ENCODE measurements at regions not wholly inside any gene's neighbourhood (a gene's known extent, or its start where the extent isn't known, plus 50 kb on each side); places are given as distances from the start of the nearest gene placed in this dataset.

DNA sequence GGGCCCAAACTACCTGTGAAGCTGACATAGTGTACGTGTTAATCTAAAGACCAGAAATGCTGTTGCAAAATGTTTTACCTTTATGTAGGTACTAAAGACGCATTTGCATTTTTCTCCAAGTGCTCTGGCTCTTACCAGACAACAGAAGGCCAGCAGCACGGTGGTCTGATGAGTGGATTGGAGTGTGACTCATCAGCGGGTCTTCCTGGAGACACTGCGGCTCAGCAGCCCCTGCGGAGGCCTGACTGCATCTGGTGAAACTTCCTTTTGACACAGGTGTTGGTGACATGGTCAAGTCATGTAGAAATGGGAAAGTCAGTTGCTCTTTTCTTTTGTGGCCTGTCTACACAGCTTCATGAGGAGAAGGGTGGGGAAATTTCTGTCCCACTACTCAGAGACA, 723.6 kb downstream of the INHBA start:
- in situ Hi-C loops (cut with MboI; ENCODE audit: low sequenced_read_pairs): no loop called here

DNA sequence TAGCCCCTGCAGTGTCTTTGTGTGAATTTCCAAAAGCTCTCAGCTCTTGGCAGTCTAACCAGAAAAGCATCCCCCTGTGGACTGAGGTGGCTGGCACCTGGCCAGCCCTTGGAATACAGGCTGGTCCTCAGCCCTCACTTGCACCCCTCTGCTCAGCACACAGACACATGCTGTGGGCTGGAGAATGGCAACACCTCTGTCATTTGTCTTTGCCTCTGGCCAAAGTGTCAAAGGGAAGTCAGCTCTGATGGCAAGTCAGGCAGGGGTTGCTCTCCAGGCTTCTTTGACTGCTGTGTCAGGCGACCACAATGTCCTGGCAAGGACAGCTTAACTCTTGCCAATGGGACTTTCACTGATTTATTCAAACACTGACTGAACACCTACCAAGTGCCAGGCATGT, 724.8 kb downstream of the INHBA start:
- in situ Hi-C loops (cut with MboI; ENCODE audit: low sequenced_read_pairs): no loop called here

DNA sequence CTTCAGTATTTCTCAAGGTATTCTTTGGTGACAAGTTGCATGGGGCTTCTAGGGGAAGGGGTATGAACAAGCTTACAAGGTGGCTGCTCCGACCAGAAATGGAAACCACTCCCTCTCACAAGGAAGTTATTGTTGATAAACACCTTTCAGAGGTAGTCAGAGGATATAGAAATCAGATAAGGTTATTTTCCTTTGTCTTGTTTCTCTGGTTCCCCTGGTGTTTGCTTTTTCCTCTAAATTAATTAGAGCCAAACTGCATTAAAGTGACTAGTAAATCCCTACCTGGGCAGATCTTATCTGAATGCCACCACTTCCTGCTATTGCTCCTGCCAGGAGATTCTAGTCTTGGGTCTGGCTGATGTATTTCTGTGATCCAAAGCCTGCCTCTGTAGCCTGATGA, 725.4 kb downstream of the INHBA start:
- in situ Hi-C loops (cut with MboI; ENCODE audit: low sequenced_read_pairs): no loop called here

DNA sequence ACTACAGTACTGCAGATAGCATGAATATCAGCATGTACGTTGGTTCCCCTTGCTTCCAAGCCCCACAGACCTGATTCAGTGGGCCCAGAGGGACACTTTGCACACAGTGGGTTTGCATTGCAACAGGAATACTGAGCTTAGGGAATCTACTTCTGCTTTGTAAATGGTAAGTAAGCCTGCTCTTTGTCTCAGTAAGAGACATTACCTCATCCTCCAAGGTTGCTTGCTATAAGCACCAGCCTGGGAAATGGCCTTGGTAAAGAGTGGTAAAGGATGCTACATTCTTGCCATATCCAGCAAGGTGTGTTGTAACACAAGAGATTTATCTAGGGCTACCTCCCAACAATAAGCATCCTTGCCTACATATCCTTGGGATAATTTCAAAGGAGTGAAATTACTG, 730.5 kb downstream of the INHBA start:
- in situ Hi-C loops (cut with MboI; ENCODE audit: low sequenced_read_pairs): no loop called here

DNA sequence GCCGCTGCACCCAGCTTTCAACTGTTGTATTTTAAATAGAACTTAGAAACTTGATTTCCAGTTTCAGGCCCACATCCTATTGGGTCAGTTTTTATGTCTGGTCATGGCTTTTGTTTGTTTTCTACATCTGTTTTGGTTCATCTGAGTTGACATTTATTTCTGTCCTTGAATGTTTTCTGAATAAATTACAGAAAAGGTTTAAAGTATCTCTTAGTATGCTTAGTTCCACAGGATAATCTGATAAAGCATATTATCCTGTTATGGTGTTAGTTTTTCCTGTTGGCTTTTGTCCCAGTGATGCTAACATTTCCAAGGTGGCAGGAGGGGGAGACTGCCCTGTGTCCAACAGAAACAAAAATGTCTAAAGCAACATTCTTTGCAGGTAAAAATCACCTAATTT, 733.2 kb downstream of the INHBA start:
- in situ Hi-C loops (cut with MboI; ENCODE audit: low sequenced_read_pairs): no loop called here

DNA sequence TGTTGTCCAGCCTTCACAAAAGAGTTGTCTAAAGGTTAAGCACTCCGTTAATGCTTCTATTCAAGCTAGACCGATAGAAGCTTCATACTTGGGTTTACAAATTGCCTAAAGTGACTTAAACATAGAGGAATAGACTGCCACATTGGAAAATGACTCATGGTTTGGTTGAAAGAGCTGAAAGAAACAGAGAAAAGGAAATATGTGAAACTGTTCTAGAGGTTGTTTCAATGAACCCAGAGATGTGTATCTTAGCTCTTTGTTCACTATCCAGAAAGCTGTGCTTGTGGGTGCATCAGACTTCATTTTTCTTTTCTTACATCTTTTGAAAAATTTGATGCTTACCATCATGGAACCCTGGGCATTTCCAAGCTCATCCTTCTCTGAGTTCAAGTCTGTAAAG, 736.2 kb downstream of the INHBA start:
- in situ Hi-C loops (cut with MboI; ENCODE audit: low sequenced_read_pairs): no loop called here

DNA sequence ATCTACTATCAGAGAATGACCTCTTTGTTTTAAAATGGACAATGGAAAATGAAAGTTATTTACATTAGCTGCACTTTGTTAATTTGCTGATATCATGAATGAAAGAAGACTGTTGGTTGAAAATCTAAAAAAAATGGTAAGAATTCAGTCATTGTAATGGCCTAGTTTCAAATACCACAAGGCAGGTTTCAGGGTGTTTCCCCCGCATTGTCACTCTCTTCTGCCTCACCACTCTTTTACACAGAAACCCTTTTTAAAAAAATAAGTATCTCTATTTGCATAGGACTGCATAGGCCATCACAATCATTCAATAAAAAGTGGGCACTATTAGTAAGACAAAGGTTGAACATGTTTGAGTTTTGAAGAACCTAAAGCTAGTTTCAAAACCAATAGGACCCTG, 737.1 kb downstream of the INHBA start:
- in situ Hi-C loops (cut with MboI; ENCODE audit: low sequenced_read_pairs): no loop called here

DNA sequence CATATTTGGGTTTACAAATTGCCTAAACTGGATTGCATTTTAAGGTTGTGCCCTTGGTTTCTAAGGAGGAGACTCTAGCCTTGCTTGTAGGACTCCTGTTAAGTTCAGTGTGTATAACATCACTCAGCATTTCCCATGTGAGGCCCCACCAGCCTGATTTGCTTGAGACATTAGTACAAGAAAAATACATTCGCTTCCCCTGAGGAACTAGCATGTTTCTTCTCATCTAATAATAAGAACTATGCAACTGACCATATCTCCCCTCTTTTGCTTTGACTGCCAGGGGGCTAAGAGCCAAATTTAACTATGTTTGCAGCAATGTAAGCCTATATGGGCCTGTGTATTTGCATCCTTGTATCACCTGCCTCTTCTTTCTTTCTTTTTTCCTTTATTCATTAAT, 737.9 kb downstream of the INHBA start:
- in situ Hi-C loops (cut with MboI; ENCODE audit: low sequenced_read_pairs): no loop called here

DNA sequence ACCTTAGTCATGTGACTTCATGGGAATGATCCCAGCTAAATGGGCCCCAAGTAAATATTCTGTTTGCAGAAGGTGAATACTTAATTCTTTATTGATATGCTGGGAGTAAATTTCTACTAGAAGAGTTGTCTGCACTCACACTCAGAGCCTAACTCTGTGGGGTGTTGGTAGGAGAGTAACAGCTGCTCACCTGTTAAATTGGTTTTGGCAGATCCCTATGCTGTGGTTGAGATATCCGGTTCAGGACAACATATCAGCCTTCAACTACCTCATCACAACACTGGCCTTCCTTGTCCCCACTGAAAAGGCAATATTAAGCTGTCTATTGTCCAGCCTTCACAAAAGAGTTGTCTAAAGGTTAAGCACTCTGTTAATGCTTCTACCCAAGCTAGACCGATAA, 738.3 kb downstream of the INHBA start:
- in situ Hi-C loops (cut with MboI; ENCODE audit: low sequenced_read_pairs): no loop called here

DNA sequence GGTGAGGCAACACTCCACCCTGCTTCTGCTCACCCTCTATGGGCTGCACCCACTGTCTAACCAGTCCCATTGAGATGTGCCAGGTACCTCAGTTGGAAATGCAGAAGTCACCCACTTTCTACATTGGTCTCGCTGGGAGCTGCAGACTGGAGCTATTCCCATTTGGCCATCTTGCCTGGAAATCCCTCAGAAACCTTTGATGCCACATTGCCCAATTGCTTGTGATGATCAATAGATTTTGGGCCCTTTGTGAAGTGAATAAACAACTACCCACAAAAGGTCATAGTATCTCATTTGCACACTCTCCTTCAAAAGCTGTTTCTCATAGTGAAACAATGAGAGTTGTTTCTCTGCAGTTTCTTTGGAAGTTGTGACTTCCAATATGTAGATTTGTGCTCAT, 742.9 kb downstream of the INHBA start:
- in situ Hi-C loops (cut with MboI; ENCODE audit: low sequenced_read_pairs): no loop called here

DNA sequence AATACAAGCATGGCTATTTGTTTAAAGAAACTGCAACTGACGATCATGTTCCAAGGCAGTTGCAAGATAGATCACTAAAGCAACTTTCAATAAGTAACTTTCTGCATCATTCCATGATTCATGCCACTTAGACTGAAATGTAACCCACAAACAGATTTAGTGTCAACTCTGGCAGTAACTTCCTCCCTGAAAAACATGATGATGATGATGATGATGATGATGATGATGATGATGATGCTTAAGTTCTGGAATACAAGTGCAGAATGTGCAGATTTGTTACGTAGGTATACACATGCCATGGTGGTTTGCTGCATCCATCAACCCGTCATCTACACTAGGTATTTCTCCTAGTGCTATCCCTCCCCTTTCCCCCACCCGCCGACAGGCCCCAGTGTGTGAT, 754.7 kb downstream of the INHBA start:
- in situ Hi-C loops (cut with MboI; ENCODE audit: low sequenced_read_pairs): no loop called here

DNA sequence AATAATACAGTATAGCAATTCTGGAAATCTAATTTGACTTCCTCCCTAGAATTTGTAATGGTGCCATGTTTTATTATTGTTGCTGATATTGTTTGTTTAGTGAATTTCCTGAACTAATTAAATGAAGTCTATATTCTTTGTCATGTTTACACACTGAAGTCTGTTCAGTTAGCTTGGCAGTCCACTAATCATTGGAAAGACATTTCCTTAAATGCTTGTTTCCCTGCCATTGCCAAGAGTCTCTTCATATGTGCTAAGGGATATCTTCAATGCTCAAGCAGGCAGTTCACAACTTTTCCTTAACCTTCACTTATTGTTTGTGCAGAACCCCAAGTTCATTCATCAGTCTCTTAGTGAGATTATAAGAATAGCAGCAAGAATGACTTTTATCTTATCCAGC, 755.3 kb downstream of the INHBA start:
- in situ Hi-C loops (cut with MboI; ENCODE audit: low sequenced_read_pairs): no loop called here

DNA sequence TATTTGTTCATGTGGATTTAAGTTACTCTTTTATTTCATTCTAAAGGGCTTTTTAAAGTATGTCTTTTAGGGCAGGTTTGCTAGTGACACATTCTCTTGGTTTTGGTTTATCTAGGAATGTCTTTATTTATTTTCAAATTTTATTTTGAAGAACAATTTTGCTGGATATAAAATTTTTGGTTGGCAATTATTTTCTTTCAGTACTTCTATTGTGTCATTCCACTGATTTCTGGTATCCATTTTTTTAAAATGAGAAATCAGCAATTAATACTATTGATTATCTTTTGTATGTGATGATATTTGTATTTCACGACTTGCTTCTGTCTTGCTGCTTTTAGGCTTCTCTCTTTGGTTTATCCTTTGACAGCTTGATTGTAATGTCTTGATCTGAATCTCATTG, 756.3 kb downstream of the INHBA start:
- in situ Hi-C loops (cut with MboI; ENCODE audit: low sequenced_read_pairs): no loop called here

DNA sequence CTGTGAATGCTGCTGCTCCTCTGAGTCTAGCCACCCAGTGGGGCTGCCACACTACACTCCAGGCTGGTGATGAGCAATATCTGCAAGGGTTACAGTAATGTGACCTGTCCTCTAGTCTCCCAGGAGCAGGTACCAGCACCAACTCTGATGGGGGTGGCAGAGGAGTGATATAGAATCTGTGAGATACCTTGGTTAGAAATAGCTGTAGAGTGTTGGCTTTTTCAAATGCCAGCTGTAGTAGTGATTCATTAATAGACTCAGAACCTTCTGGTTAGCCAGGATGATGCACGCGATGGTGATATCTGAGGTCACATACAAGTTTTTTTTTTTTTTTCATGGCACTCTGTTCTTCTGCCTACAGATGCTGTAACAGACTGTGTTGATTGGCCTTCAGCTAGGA, 757.1 kb downstream of the INHBA start:
- in situ Hi-C loops (cut with MboI; ENCODE audit: low sequenced_read_pairs): no loop called here

DNA sequence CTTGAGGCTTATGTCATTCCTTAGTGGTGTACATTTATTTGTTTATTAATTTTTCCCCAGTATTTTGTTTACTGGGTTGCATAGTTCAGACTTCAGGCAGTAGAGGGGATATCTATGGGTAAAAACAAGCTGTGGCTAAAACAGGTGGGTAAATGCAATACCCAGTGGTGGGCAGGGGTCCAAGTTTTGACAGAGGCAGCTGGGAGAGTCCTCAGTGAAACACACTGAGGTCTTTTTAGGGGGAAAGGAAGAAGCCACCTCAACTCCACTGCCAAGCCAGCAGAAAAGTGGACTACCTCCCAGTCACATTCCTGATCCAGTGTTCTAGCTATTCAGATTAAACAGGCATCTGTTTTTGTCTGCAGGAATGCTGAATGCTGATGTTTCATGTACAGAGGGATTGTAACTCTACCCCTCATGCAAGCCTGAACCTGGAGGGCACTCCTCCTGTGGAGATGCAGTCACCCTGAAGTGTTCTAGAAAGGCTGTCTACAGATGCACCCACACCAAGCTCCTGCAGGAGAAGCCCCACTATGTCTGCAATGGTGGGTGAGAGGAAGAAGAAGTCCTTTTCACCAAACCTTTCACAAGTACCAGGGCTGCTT, 757.8 kb downstream of the INHBA start:
- in situ Hi-C loops (cut with MboI; ENCODE audit: low sequenced_read_pairs): no loop called here

DNA sequence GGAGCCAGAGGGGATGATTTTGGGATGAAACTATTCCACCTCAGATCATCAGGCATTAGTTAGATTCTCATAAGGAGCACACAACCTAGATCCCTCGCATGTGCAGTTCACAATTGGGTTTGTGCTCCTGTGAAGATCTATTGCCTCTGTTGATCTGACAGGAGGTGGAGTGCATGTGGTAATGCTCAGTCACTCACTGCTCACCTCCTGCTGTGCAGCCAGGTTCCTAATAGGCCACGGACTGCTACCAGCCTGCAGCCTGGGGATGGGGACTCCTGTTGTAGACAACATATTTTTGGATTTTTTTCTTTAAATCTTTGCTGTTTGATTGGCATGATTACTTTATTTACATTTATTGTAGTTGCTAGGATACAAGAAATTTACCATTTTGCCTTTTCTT, 765.0 kb downstream of the INHBA start:
- in situ Hi-C loops (cut with MboI; ENCODE audit: low sequenced_read_pairs): no loop called here

DNA sequence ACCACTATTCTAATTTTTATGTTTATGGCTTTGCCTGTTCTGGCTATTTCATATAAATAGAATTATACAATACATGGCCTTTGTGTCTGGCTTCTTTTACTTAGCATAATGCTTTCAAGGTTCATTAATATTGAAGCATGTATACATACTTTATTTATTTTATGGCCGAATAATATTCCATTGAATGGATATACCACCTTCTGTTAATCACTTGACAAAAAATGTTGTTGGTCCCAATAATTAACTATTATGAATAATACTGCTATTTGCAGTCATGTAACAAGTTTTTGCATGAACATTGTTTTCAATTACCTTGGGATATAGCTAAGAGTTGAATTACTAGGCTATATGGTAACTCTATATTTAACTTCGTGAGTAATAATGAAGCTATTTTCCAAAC, 767.5 kb downstream of the INHBA start:
- in situ Hi-C loops (cut with MboI; ENCODE audit: low sequenced_read_pairs): no loop called here

DNA sequence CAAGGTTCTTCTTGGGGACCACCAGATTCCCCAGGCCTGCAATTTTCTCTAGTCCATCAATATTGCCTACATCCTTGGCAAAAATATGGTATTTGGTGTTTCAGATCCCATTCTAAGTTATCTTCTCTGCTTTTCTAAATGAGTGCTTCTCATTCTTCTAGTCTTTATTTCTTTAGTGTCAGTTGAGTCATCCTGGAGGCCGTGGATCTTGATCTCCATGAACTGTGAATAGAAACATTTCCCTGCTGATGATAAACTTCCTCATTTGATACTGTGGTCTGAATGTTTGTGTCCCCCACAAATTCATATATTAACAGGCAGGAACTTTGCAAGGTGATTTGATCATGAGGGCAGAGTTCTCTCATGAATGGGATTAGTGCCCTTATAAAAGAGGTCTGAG, 779.3 kb downstream of the INHBA start:
- in situ Hi-C loops (cut with MboI; ENCODE audit: low sequenced_read_pairs): no loop called here

DNA sequence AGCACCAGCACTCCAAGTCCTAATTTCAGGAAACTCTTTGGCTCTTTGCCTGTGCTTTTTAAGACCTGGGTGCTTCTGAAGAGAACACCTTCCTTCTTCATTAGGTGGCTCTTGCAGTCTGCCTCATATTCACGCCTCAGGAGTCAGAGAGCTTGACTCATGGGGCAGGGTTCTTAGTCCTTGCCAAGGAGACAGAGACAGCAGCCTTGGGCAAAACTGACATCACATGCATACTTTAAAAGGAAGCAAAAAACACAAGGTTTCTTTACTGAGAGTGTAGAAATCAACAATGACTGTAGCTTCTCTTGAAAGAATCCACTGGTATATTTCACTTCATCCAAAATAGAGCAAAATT, 780.6 kb downstream of the INHBA start:
- in situ Hi-C loops (cut with MboI; ENCODE audit: low sequenced_read_pairs): no loop called here

DNA sequence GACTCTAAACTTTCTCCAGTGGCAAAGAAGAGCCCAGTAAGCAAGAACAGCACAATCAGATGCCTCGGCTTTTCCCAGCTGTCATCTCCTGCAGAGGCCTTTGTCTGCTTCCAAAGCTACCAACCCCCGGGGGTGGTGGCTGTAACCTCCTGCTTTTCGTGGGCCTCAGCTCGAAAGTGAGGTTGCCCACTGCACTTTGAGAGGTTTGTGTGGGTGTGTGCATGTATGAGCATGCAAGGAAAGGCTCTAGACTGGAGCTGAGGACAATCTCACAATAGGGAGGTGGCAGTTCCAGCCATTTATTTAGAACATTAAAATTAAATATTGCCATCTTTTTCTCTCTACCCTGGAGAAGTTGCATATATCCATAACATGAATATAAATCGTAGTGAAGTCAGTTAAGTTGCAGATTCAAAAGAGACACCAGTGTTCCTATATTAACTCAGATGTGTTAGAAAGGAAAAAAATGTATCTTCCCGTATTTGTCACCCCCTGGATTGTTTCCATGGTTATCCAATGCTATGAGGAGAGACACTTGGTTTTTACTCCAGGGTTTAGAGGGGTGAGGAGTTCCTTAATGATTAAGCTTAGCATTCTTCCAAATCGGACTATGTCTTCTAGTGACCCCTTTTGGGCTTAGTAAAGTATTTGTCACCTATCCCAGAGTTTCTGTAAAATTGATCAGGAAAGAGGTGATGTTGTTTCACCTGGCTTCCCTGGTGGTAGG, 781.1 kb downstream of the INHBA start:
- in situ Hi-C loops (cut with MboI; ENCODE audit: low sequenced_read_pairs): no loop called here

DNA sequence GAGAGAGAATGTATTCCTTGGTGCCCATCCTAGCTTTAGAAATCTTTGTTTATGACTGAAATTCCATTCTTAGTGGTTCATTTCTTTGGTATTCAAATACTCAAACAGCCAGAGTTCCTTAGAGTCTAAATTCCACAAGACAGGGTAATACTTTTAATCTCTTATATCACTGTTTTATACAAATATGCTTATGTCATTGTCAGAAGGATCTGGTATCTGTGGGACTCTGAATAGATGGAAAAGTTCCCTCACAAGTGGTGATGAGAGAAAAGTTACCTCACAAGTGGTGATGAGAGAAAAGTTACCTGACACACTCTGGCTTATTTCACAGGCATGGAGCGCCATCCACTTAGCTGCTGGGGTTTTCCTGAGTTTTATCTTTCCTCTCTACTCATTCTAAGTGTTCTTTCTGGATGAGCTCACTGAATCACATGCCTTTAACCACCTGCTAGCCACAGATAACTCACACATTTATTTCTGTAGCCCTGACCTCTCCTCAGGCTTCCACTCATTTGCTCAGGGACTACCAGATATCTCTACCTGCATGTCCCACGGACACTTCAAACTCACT, 784.0 kb downstream of the SUGCT start:
- in situ Hi-C loops (cut with MboI; ENCODE audit: low sequenced_read_pairs): no loop called here

DNA sequence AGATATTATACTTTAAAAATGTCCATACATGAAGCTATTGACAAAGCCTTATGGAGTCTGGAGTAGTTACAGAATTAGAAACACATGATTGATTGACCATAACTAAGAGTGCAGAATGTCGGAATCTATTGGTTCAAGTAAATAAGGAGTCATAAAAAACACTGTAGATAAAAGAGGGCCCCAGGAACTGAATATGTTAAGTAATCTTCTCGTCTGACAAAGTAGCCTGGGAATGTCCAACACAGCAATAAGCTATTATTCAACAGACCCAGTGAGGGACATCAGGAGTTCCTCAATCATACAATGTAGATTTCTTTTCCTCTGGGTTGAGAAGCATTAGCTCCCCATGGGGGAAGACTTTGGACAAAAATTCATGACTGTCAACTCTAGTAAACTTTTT, 782.0 kb downstream of the SUGCT start:
- in situ Hi-C loops (cut with MboI; ENCODE audit: low sequenced_read_pairs): no loop called here

DNA sequence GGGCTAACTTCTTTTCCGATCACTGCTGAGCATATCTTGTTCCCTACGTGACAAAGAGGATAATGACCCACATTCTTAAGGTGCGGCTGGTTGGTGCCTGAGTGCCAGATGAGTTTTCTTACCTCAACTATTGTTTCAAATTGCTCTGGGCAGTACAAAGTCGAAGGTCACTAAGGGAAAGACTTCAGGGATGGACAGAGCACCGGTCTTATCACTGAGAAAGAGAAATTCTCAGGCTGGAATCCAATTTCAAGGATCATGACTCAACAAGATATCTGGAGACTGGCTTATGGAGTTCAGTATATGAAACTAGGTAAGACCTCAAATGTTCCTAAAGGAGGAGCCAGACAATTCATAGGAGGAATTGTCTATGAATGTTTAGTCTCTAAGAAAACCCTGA, 780.3 kb downstream of the SUGCT start:
- in situ Hi-C loops (cut with MboI; ENCODE audit: low sequenced_read_pairs): no loop called here

All from HL-60/S4 (cell line).